H9 (cell line): ENCODE measurements at regions not wholly inside any gene's neighbourhood (a gene's known extent, or its start where the extent isn't known, plus 50 kb on each side); places are given as distances from the start of the nearest gene placed in this dataset.

Source experiments
- DNase-seq: peaks from one replicate; pipeline ENCODE4 v3.0.0-alpha.2; 2017
- H2AFZ ChIP-seq: one replicate; pipeline ENCODE4 v1.6.1; 2013; ENCODE audit warnings: mild to moderate bottlenecking, low read length, control low read depth, moderate library complexity
- H2AK5ac ChIP-seq: 2 replicates; pipeline ENCODE4 v1.6.1; 2013; ENCODE audit warnings: low read length, control low read depth, mixed read lengths; ENCODE audit not compliant: insufficient read length
- H2BK120ac ChIP-seq: one replicate; pipeline ENCODE4 v1.6.1; 2013; ENCODE audit warnings: low read depth, mild to moderate bottlenecking, low read length, control low read depth, inconsistent platforms; ENCODE audit not compliant: poor library complexity, severe bottlenecking
- H2BK12ac ChIP-seq: 2 replicates; pipeline ENCODE4 v1.6.1; 2013; ENCODE audit warnings: low read length, control low read depth, mixed read lengths, low read depth; ENCODE audit not compliant: insufficient read length
- H2BK15ac ChIP-seq: 2 replicates; pipeline ENCODE4 v1.6.1; 2013; ENCODE audit warnings: low read depth, low read length, control low read depth
- H2BK20ac ChIP-seq: one replicate; pipeline ENCODE4 v1.6.1; 2013; ENCODE audit warnings: low read depth, mild to moderate bottlenecking, low read length, control low read depth, inconsistent platforms; ENCODE audit not compliant: poor library complexity, severe bottlenecking
- H2BK5ac ChIP-seq: 2 replicates; pipeline ENCODE4 v1.6.1; 2013; ENCODE audit warnings: low read length, control low read depth, mixed read lengths; ENCODE audit not compliant: insufficient read length
- H3K14ac ChIP-seq: 2 replicates; pipeline ENCODE4 v1.6.1; 2013; ENCODE audit warnings: low read length, control low read depth; ENCODE audit not compliant: insufficient read depth
- H3K18ac ChIP-seq: 2 replicates; pipeline ENCODE4 v1.6.1; 2013; ENCODE audit warnings: low read depth, mild to moderate bottlenecking, mixed read lengths, low read length, control low read depth; ENCODE audit not compliant: insufficient read length
- H3K23ac ChIP-seq: 2 replicates; pipeline ENCODE4 v1.6.1; 2013; ENCODE audit warnings: low read length, control low read depth, mixed read lengths, low read depth; ENCODE audit not compliant: insufficient read length
- H3K23me2 ChIP-seq: 2 replicates; pipeline ENCODE4 v1.6.1; 2013; ENCODE audit warnings: low read depth, mild to moderate bottlenecking, mixed read lengths, low read length, control low read depth; ENCODE audit not compliant: insufficient read length, poor library complexity, severe bottlenecking
- H3K27ac ChIP-seq: 2 replicates; pipeline ENCODE4 v1.5.1; 2013; ENCODE audit warnings: low read length, control low read depth, mixed read lengths, low read depth; ENCODE audit not compliant: insufficient read length
- H3K27me3 ChIP-seq: 2 replicates; pipeline ENCODE4 v1.6.1; 2013; ENCODE audit warnings: low read length, control low read depth, inconsistent platforms; ENCODE audit not compliant: insufficient read depth
- H3K4ac ChIP-seq: 2 replicates; pipeline ENCODE4 v1.6.1; 2013; ENCODE audit warnings: low read depth, mild to moderate bottlenecking, control low read depth, inconsistent platforms, low read length, moderate library complexity
- H3K4me1 ChIP-seq: 2 replicates; pipeline ENCODE4 v1.6.1; 2013; ENCODE audit warnings: low read length, control low read depth, inconsistent platforms; ENCODE audit not compliant: insufficient read depth
- H3K4me2 ChIP-seq: 2 replicates; pipeline ENCODE4 v1.6.1; 2013; ENCODE audit warnings: low read length, control low read depth, mixed read lengths; ENCODE audit not compliant: insufficient read length, insufficient read depth
- H3K56ac ChIP-seq: 2 replicates; pipeline ENCODE4 v1.6.1; 2013; ENCODE audit warnings: low read depth, mild to moderate bottlenecking, mixed read lengths, low read length, control low read depth; ENCODE audit not compliant: insufficient read length
- H3K79me1 ChIP-seq: 2 replicates; pipeline ENCODE4 v1.6.1; 2013; ENCODE audit warnings: low read depth, mild to moderate bottlenecking, moderate library complexity, low read length, control low read depth, inconsistent platforms; ENCODE audit not compliant: insufficient read depth, poor library complexity, severe bottlenecking
- H3K79me2 ChIP-seq: 2 replicates; pipeline ENCODE4 v1.6.1; 2013; ENCODE audit warnings: low read length, control low read depth, inconsistent platforms; ENCODE audit not compliant: insufficient read depth
- H3K9ac ChIP-seq: 2 replicates; pipeline ENCODE4 v1.6.1; 2013; ENCODE audit warnings: low read length, control low read depth, mixed read lengths; ENCODE audit not compliant: insufficient read length; ENCODE audit errors: extremely low read depth
- H3K9me3 ChIP-seq: one replicate; pipeline ENCODE4 v1.6.1; 2013; ENCODE audit warnings: low read depth, low read length, inconsistent platforms; ENCODE audit not compliant: control insufficient read depth
- H3T11ph ChIP-seq: one replicate; pipeline ENCODE4 v1.6.1; 2013; ENCODE audit warnings: mild to moderate bottlenecking, low read length, control low read depth, inconsistent platforms
- H4K20me1 ChIP-seq: one replicate; pipeline ENCODE4 v1.6.1; 2013; ENCODE audit not compliant: control insufficient read depth, insufficient read length, insufficient read depth
- H4K5ac ChIP-seq: 2 replicates; pipeline ENCODE4 v1.6.1; 2013; ENCODE audit warnings: low read depth, mild to moderate bottlenecking, mixed read lengths, low read length, control low read depth; ENCODE audit not compliant: insufficient read length
- H4K8ac ChIP-seq: replicated peaks from 2 replicates; pipeline ENCODE4 v1.6.1; 2013; ENCODE audit warnings: low read length, control low read depth, mixed read lengths, low read depth; ENCODE audit not compliant: insufficient read length
- H4K91ac ChIP-seq: 2 replicates; pipeline ENCODE4 v1.6.1; 2013; ENCODE audit warnings: low read depth, mild to moderate bottlenecking, moderate library complexity, mixed read lengths, low read length, control low read depth; ENCODE audit not compliant: insufficient read length
- H3K27ac Mint-ChIP-seq, 3 experiments: 2 replicates in 2 of 3; 3 replicates in 1 of 3; pipeline ENCODE4 v1.8.0; 2020 to 2021; ENCODE audit warnings: mixed read lengths in 3 of 3, mild to moderate bottlenecking in 1 of 3, moderate library complexity in 1 of 3
- H3K27me3 Mint-ChIP-seq: 2 replicates; pipeline ENCODE4 v1.8.0; 2021; ENCODE audit warnings: low read depth, mild to moderate bottlenecking, moderate library complexity, mixed read lengths
- H3K36me3 Mint-ChIP-seq, 3 experiments: 2 replicates in 2 of 3; 3 replicates in 1 of 3; pipeline ENCODE4 v1.8.0; 2020 to 2021; ENCODE audit warnings: low read depth in 3 of 3, mixed read lengths in 3 of 3; ENCODE audit not compliant: insufficient read depth in 1 of 3
- H3K4me1 Mint-ChIP-seq, 2 experiments: 2 replicates each; pipeline ENCODE4 v1.8.0; 2020; ENCODE audit warnings: mixed read lengths in 2 of 2
- H3K4me3 Mint-ChIP-seq, 2 experiments: 2 replicates in 1 of 2; 3 replicates in 1 of 2; pipeline ENCODE4 v1.8.0; 2020 to 2021; ENCODE audit warnings: mild to moderate bottlenecking in 2 of 2, mixed read lengths in 2 of 2, moderate library complexity in 1 of 2
- H3K9me3 Mint-ChIP-seq, 2 experiments: 2 replicates in 1 of 2; 3 replicates in 1 of 2; pipeline ENCODE4 v1.8.0; 2020; ENCODE audit warnings: mild to moderate bottlenecking in 2 of 2, mixed read lengths in 2 of 2, moderate library complexity in 1 of 2
- whole genome bisulfite sequencing: extraction: QIAGEN DNeasy Blood & Tissue Kit; methylation state at CpG from one replicate; pipeline ENCODE4 v1.1.7; 2013; ENCODE audit warnings: missing lambda C conversion rate, low lambda C conversion rate, mixed read lengths; ENCODE audit not compliant: insufficient read length; ENCODE audit errors: extremely low coverage; 5-methylcytosine and 5-hydroxymethylcytosine counted together
- TF ChIP-seq, protein P1 (sequence below): fragments of 200-600 bp; sonication (generic); conservative IDR thresholded peaks from 3 replicates; pipeline ENCODE4 v1.8.0; 2021; ENCODE audit warnings: antibody characterized with exemption, mild to moderate bottlenecking

DNA sequence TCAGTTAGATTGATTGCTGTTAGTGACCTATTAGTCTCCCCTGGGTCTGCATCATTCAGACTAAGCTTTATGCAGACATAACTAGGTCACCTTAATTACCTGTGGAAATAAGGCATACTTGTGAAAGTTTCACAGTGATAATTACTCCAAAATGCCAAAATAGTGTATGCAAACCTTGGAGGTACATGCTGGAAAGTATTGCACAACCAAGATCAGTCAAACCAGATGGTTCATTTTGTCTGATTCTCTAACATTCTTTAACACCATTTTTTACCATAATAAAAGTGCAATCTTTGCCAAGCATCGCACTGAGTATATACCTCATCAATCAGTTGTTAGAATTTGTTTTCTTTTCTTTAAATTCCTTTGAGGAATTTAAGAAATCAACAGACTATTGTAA, 186.3 kb upstream of the TMEFF2 start:
- no peaks in the 10 kb centered on the region for H4K20me1 ChIP-seq
- peaks cover 8 to 9% of the 10 kb centered on the region in 2 experiments for H3K4me1 Mint-ChIP-seq
- no peaks in the 10 kb centered on the region for H3K27me3 Mint-ChIP-seq
- no peaks in the 10 kb centered on the region for H3K27me3 ChIP-seq
- H2BK12ac ChIP-seq: no peak overlapping the region
- peaks cover 0 to 3% (median 0%) of the 10 kb centered on the region in 3 experiments; a peak in 1 of 7 replicates for H3K36me3 Mint-ChIP-seq
- H3K4me1 ChIP-seq: no peaks in the 10 kb centered on the region
- no peaks in the 10 kb centered on the region for H3K79me1 ChIP-seq
- H3K23ac ChIP-seq: no peak overlapping the region
- H3K18ac ChIP-seq: no peak overlapping the region
- no peak overlapping the region for H2BK20ac ChIP-seq
- no peaks in the 10 kb centered on the region for H3K9me3 ChIP-seq
- no peak overlapping the region for H3K4me3 Mint-ChIP-seq
- TF ChIP-seq, protein P1, sequence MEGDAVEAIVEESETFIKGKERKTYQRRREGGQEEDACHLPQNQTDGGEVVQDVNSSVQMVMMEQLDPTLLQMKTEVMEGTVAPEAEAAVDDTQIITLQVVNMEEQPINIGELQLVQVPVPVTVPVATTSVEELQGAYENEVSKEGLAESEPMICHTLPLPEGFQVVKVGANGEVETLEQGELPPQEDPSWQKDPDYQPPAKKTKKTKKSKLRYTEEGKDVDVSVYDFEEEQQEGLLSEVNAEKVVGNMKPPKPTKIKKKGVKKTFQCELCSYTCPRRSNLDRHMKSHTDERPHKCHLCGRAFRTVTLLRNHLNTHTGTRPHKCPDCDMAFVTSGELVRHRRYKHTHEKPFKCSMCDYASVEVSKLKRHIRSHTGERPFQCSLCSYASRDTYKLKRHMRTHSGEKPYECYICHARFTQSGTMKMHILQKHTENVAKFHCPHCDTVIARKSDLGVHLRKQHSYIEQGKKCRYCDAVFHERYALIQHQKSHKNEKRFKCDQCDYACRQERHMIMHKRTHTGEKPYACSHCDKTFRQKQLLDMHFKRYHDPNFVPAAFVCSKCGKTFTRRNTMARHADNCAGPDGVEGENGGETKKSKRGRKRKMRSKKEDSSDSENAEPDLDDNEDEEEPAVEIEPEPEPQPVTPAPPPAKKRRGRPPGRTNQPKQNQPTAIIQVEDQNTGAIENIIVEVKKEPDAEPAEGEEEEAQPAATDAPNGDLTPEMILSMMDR: no peak
- H2AK5ac ChIP-seq: no peak overlapping the region
- peak overlapping the region in 2 of 3 experiments; percentile 68 to 77; a peak in 2 of 7 replicates for H3K27ac Mint-ChIP-seq
- no peak overlapping the region for H3K56ac ChIP-seq
- H3K4ac ChIP-seq: no peak overlapping the region
- H3T11ph ChIP-seq: no peak overlapping the region
- H3K23me2 ChIP-seq: no peaks in the 10 kb centered on the region
- H2BK15ac ChIP-seq: no peak overlapping the region
- H3K79me2 ChIP-seq: no peaks in the 10 kb centered on the region
- no CpG with 5 or more reads among the region's 1 CpG for WGBS
- H3K14ac ChIP-seq: no peak overlapping the region
- no peak overlapping the region for H2AFZ ChIP-seq
- peaks cover 7 to 11% of the 10 kb centered on the region in 2 experiments; a peak in 4 of 5 replicates for H3K9me3 Mint-ChIP-seq
- H2BK120ac ChIP-seq: no peak overlapping the region
- no peak overlapping the region for H2BK5ac ChIP-seq
- H3K27ac ChIP-seq: no peak overlapping the region
- no peak overlapping the region for H4K8ac ChIP-seq
- H4K91ac ChIP-seq: no peak overlapping the region
- no peak overlapping the region for H3K9ac ChIP-seq
- H3K4me2 ChIP-seq: no peak overlapping the region
- no peak overlapping the region for H4K5ac ChIP-seq
- DNase-seq: no peak
